Activated CD4-positive, alpha-beta T cell treated with anti-CD3 and anti-CD28 coated beads, Interleukin-2, Interleukin-6, amounts not matched to agents 100 ng/mL and 50 ng/mL, durations not matched to agents 16 hours and 8 hours (primary cell): ENCODE measurements at regions not wholly inside any gene's neighbourhood (a gene's known extent, or its start where the extent isn't known, plus 50 kb on each side); places are given as distances from the start of the nearest gene placed in this dataset.

Experiments
- DNase-seq: peaks from one replicate; pipeline ENCODE4 v3.0.0-alpha.2; 2020

DNA sequence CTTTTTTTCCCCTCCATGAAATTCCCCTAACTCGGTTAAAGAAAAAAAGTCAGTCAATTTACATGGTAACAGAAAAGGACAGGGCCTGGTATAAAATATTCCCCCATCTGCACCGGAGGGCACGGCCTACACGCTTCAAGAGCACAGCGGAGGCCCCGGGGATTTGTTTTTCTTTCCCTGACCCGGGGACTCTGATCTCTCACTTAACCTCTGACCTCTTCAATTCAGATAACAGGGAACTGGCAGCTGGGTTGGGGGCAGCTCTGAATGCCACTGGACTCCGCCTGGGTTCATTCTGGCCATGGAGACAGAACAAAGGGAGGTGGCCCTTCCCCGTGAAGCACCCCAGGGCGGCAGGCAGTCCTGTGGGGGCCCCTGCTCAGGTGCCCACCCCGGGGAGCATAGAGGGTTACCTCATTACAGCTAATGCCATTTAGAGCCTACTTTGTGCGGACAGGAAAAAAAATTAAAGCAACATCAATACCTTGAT is 257.5 kb downstream of the SHQ1 start:
- DNase-seq = no peak

DNA sequence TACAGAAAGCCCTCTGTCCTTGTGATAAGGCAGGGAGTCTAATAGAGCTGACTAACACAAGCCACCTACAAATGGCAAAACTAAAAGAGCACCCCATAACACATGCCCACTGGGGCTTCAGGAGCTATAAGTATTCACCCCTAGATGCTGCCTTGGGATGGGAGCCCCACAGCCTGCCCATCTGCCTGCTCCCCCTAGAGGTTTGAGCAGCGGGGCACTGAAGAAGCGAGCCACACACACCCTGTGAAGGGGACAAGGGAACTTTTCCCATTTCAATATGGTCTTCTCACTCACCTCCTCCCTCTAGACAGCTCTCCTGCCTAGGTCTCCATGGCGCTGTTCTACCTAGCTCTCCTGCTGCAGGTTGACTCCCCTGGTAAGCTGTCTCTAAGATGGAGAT is 261.0 kb downstream of the SHQ1 start:
- no peak for DNase-seq

DNA sequence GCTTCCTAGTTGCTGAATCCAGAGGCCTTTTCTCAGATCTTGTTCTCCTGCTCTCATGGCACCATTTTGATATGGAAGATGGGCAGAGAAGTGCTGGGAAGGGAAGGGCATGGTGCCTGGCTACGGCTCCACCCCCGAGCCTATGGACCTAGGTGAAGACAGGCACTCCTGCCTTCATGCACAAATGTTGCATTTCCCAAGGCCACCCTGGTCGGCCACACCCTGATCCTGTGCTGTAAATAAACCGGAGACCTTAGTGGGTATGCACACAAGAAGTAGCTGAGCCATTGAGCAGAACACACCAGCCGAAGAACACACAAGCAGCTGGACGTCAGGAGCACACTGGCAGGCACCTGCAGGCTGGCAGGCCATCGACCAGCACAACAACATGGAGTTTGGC is 261.6 kb downstream of the SHQ1 start:
- DNase-seq = no peak

DNA sequence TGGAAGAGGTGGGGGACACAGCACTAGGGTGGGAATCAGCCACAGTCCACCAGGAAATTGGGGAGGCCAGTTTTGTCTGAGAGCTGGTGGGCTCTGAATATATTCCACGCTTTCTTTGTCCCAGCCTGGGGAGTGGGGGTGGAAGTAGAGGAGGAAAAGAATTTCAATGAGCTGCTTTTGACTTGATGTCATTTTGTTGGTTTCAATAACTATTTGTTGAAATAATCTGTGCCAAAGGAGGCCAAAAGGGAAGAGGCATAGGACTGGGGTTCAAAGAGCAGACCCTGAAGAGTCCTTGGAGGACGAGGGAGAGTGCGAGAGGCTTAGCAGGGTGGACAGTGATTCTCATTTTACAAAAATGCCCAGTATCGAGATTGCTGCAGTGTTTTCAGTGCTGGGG is 262.3 kb downstream of the SHQ1 start:
- DNase-seq = no peak

DNA sequence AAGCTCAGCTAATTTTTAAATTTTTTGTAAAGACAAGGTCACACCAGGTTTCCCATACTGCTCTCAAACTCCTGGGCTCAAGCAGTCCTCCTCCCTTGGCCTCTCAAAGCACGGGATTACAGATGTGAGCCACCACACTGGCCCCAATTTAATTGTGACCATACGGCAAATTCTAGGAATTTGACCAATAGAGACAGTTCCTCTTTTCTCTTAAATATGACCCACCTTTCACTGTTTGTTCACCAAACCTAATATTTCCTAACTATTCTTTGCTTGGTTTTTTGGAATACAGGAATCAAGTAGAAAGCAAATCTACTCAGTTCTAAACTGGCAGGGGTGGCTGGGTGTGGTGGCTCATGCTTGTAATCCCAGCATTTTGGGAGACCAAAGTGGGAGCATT is 264.0 kb downstream of the SHQ1 start:
- no peak for DNase-seq

- no peak for DNase-seq
These were observed 265.3 kb downstream of the SHQ1 start for GRCh38 chr3:72582963-72583362.

- DNase-seq = peak; percentile 7
These were observed 265.9 kb downstream of the SHQ1 start for GRCh38 chr3:72582211-72582878.

GRCh38 chr3:72580900-72581299 is 267.3 kb downstream of the SHQ1 start:
- no peak for DNase-seq

- no peak for DNase-seq
These were observed 267.9 kb downstream of the SHQ1 start for GRCh38 chr3:72580246-72580756.

DNA sequence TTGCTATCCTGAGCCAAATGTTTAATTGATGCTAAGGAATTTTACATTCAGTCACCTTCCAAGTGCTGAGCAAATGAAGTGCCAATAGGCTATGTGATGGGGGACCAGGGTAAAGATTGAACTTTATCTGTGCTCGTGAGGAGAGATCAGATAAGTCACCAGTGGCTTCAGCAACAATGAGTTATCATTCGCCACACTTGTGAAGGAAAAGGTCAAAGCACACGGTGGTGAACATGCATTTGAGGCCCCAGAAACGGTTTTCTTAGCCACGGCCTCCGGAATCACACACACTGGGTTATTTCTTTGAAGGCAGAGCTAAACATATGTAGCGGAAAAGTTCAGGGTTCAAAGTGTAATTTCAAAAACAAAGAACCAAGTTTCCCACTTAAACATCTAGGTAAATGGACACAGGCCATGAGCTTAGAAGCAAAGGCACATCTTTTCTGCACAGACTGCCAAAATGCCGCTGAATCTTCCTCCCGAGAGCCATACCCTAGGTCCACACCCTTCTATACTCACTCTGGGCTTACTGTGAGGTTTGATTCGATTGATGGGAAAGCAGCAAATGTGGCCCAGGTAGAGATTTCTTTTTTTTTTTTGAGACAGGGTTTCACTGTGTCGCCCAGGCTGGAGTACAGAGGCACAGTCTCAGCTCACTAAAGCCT is 268.5 kb downstream of the SHQ1 start:
- no peak for DNase-seq

GRCh38 chr3:72579191-72579580 is 269.1 kb downstream of the SHQ1 start:
- DNase-seq = no peak

DNA sequence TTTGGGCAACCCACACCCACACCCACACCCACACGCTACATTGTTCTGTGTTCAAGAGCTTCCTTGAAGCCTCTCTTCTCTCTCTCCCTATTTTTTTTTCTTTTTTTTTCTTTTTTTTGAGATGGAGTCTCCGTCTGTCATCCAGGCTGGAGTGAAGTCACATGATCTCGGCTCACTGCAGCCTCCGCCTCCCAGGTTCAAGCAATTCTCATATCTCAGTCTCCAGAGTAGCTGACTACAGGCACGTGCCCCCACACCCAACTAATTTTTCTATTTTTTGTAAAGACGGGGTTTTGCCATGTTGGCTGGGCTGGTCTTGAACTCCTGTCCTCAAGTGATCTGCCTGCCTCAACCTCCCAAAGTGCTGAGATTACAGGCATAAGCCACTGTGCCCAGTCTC is 271.1 kb downstream of the SHQ1 start:
- DNase-seq = no peak

DNA sequence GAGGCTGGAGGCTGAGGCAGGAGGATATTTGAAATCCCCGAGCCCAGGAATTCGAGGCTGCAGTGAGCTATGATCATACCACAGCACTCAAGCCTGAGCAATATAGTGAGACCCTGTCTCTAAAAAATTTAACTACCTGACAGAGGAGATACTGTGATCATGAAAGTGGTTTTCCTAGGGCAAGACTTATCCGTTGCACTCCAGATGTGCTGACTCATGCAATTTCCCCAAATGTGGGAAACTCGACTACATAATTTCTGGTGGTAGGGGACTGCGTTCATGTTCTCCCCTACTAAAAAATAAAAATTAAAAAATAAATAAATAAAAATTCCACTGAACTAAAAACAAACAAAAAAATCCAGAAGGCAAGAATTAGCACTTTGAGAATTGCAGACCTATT is 271.7 kb downstream of the SHQ1 start:
- no peak for DNase-seq

GRCh38 chr3:72574144-72574543 is 274.1 kb downstream of the SHQ1 start:
- DNase-seq = no peak

DNA sequence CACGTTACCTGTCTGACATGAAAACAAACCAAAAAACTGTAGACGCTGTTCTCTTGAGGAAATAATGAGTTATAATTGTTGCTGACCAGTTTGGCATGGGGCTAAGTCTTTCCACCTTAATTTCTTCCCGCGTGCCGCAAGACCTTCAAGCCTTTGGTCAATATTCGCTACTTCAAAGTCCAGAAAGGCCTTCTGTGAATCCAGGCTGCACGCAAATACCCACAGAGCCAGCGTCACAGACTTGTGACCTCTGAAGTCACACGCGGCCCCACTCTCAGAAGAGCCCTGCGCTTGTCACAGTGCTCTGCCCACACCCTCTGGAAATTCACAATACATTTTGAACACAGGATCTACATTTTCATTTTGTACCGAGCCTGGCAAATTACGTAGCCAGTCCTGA is 275.2 kb downstream of the SHQ1 start:
- DNase-seq = no peak

DNA sequence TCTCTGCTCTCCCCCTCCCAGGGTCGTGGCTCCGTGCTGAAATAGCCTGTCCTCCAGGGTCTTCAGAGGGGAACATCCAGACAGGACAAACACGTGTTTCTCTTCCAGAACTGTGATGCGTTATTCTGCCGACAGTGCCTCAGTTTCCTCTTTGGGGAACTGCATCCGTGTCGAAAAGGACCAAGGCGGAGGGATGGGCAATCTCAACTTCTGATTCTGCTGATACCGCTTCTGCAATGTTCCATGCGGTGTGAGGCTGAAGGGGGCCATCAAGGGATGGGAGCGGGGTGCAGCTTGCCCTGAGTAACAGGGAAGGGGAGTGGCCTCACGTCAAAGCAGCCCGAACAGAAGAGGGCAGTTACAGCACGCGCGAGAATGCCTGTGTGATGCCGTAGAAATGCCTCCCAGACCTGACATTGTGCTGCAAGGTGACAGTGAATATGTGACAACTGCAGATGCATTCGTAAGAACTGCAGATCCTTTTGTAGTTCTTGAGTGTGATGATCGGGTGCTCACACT is 275.7 kb downstream of the SHQ1 start:
- no peak for DNase-seq

DNA sequence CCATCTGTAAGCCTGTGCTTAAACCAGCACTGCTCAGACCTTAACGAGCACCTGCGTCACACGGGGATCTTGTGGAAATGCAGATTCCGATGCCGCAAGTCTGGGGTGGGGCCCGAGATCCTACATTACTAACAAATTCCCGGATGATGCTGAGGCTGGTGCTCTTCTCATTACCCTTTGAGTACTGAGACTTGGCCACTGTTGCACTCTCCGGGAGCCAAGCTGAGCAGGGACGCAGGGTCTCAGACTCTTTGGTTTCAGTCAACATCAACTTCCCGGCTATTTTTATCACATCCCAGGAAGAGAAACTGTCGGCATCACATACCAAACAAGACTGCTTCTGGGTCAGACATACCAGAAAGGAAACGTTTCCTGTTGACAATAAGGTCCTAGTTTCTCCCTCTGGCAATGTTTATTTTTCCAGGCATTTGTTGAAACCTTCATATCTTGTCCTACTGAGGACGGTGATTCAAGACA is 276.6 kb downstream of the SHQ1 start:
- DNase-seq = no peak

DNA sequence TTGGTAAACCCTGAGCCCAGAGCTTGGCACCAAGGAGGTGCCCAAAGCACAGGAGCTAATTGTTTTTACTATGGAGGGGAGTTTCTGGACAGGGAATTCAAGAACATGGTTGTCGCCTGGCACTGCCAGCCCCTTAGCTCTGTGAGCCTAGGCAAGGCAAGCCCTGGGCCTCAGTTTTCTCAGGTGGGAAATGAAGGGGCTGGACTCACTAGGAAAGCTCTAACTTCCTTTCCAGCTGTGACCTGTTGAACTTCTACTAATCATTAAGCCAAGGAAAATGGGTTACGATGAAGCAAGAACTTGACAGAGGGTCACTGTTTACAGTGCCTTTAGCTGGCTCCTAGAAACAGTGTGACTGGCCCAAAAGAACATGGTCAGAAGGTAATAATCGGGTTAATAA is 277.2 kb downstream of the SHQ1 start:
- no peak for DNase-seq

DNA sequence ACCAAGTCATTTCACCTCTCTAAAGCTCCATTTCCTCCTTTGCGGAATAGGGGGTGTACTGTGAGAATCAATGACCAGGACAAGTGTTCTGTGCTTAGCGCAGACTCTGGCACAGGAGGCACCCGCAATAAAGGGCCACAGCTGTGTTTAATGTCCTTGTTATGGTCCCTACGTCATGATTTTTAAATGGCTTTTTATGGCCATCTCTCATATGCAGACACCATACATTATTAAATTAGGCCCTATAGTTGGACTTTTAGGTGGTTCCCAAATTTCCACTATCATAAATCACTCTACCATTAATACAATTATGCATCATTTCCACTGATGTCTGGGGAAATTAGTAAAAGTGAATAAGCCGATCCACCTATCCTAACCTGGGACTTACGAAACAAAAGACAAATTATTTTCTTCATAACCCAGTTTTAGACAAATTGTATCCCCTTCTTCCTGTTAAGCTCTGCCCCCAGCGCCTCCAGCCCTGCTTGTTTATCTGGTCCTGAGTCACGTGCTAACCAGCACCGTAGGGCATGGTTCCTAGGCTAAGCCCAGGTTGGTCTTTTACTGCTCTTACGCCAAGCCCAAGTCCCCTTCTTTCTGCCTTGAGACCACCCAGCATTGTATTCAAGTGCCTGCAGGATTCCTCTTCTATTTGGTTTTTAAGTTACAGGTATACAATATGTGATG is 278.3 kb downstream of the SHQ1 start:
- no peak for DNase-seq

DNA sequence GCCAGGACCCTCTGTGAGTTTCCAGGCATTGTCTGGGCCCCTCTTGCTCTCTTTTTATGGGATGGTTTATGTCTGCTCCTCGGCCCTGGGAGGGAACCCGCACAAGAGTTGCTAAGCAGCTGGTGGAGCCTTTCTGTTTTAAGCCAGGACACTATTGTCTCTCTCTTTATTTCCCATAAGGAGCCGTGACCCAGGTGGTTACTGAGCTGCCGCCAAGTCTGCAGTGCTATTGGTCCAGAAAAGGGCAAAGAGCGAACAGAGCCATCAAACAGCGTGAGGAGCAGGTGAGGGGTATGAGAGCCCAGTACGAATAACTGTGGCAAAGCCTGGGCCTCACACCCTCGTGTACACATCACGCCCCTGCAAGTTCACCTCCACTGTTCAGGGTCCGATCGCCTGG is 280.2 kb downstream of the SHQ1 start:
- DNase-seq = no peak

GRCh38 chr3:72567474-72567873 is 280.8 kb downstream of the SHQ1 start:
- DNase-seq = no peak

GRCh38 chr3:72565593-72565992 is 282.7 kb downstream of the SHQ1 start:
- DNase-seq = no peak

- DNase-seq = no peak
These were observed 284.4 kb downstream of the SHQ1 start for GRCh38 chr3:72563690-72564370.
